GM20431 (cell line): ENCODE measurements at regions not wholly inside any gene's neighbourhood (a gene's known extent, or its start where the extent isn't known, plus 50 kb on each side); places are given as distances from the start of the nearest gene placed in this dataset.

ENCODE experiments used
- in situ Hi-C: fragments of 300-500 bp; cut with MseI, MboI; formaldehyde crosslinking; loops from one replicate; pipeline ENCODE4 v1.15.0; 2020; ENCODE audit warnings: low sequenced_read_pairs; ENCODE audit not compliant: unreplicated experiment

- in situ Hi-C loops = loop anchor here (25.0 kb wide), 1 partner anchor 526 kb away; the partner anchor contains the start of gene MINDY2
These were observed 97.8 kb downstream of the AQP9 start for GRCh38 chr15:58235961-58236360.

GRCh38 chr15:58240191-58240932 is 102.2 kb downstream of the AQP9 start:
- in situ Hi-C loops = loop anchor here (25.0 kb wide), 1 partner anchor 522 kb away; the partner anchor contains the start of gene MINDY2

GRCh38 chr15:58241872-58242271 is 103.7 kb downstream of the AQP9 start:
- in situ Hi-C loops = loop anchor here (25.0 kb wide), 1 partner anchor 520 kb away; the partner anchor contains the start of gene MINDY2

GRCh38 chr15:58243070-58243469 is 104.9 kb downstream of the AQP9 start:
- in situ Hi-C loops = loop anchor here (25.0 kb wide), 1 partner anchor 519 kb away; the partner anchor contains the start of gene MINDY2

GRCh38 chr15:58244536-58244935 is 106.4 kb downstream of the AQP9 start:
- in situ Hi-C loops = loop anchor here (25.0 kb wide), 1 partner anchor 518 kb away; the partner anchor contains the start of gene MINDY2

- in situ Hi-C loops = loop anchor here (25.0 kb wide), 1 partner anchor 516 kb away; the partner anchor contains the start of gene MINDY2
These were observed 107.9 kb downstream of the AQP9 start for GRCh38 chr15:58246041-58246440.

GRCh38 chr15:58247855-58248842 is 110.0 kb downstream of the AQP9 start:
- in situ Hi-C loops = loop anchor here (25.0 kb wide), 1 partner anchor 514 kb away; the partner anchor contains the start of gene MINDY2

- in situ Hi-C loops = loop anchor here (25.0 kb wide), 1 partner anchor 513 kb away; the partner anchor contains the start of gene MINDY2
These were observed 111.6 kb downstream of the AQP9 start for GRCh38 chr15:58249646-58250312.

- in situ Hi-C loops = no loop called here
These were observed 114.6 kb downstream of the AQP9 start for GRCh38 chr15:58252586-58253323.

GRCh38 chr15:58257776-58258325 is 119.7 kb downstream of the AQP9 start:
- in situ Hi-C loops = no loop called here

- in situ Hi-C loops = no loop called here
These were observed 120.5 kb downstream of the AQP9 start for GRCh38 chr15:58258501-58259292.

- in situ Hi-C loops = no loop called here
These were observed 122.1 kb downstream of the AQP9 start for GRCh38 chr15:58260205-58260724.

- in situ Hi-C loops = no loop called here
These were observed 122.6 kb downstream of the AQP9 start for GRCh38 chr15:58260725-58261267.

- in situ Hi-C loops = no loop called here
These were observed 123.2 kb downstream of the AQP9 start for GRCh38 chr15:58261368-58261767.

GRCh38 chr15:58264053-58264971 is 126.1 kb downstream of the AQP9 start:
- in situ Hi-C loops = no loop called here

- in situ Hi-C loops = no loop called here
These were observed 128.9 kb downstream of the AQP9 start for GRCh38 chr15:58267051-58267450.
